ENCODE measurements at regions not wholly inside any gene's neighbourhood (a gene's known extent, or its start where the extent isn't known, plus 50 kb on each side); places are given as distances from the start of the nearest gene placed in this dataset.

DNA sequence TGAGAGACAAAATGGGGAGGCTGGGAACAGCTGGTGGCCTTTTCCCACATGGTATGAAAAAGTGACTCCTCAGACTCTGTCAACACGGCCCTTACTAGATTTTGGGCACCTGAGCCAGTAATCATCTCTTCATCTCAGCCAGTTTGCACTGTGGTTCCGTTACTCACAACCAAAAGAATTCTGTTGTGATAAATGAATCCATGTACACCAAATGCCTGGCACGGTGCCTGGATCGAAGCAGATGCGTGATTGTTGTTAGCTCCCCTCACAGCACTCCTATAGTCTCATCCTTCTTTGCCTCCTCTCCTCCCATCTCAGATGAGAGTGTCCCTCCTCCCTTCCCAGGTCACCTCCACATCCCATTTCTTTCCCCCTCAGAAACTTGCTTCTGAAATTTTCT lies 57.9 kb upstream of the GJB5 start:
- Histone ChIP-seq H3K4me3 (ENCODE audit: low read depth, low read length) (no peak overlapping the region), H3K4me1 (no peaks in the 10 kb centered on the region), H3K27me3 (replicated peaks; ENCODE audit: control insufficient read depth, insufficient read depth, low read length) (no peaks in the 10 kb centered on the region), H3K9me3 (no peaks in the 10 kb centered on the region), H3K36me3 (ENCODE audit: control insufficient read depth, insufficient read depth, low read length) (no peaks in the 10 kb centered on the region)
- ChIA-PET POLR2A (no interaction called here), CTCF (no interaction called here)
- Mint-ChIP-seq H3K27ac (ENCODE audit: unreplicated experiment) (no peak overlapping the region), H3K4me1 (ENCODE audit: low read depth, unreplicated experiment) (peaks cover 5% of the 10 kb centered on the region), H3K27me3 (ENCODE audit: insufficient read depth, unreplicated experiment) (peaks cover 6% of the 10 kb centered on the region), H3K9me3 (ENCODE audit: unreplicated experiment) (no peaks in the 10 kb centered on the region), H3K36me3 (ENCODE audit: insufficient read depth, unreplicated experiment) (no peaks in the 10 kb centered on the region), H3K4me3 (ENCODE audit: unreplicated experiment) (no peak overlapping the region)
- TF ChIP-seq, protein P1, sequence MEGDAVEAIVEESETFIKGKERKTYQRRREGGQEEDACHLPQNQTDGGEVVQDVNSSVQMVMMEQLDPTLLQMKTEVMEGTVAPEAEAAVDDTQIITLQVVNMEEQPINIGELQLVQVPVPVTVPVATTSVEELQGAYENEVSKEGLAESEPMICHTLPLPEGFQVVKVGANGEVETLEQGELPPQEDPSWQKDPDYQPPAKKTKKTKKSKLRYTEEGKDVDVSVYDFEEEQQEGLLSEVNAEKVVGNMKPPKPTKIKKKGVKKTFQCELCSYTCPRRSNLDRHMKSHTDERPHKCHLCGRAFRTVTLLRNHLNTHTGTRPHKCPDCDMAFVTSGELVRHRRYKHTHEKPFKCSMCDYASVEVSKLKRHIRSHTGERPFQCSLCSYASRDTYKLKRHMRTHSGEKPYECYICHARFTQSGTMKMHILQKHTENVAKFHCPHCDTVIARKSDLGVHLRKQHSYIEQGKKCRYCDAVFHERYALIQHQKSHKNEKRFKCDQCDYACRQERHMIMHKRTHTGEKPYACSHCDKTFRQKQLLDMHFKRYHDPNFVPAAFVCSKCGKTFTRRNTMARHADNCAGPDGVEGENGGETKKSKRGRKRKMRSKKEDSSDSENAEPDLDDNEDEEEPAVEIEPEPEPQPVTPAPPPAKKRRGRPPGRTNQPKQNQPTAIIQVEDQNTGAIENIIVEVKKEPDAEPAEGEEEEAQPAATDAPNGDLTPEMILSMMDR (IDR thresholded peaks at IDR 0.05; ENCODE audit: insufficient read depth in 1 of 2, low read depth in 1 of 2, low read length in 1 of 2, severe bottlenecking in 1 of 2, unreplicated experiment in 1 of 2): no peak
- intact Hi-C loops (cut with micrococcal nuclease; ENCODE audit: unreplicated experiment): no loop called here
- BruUV-seq (replicated peaks): no TSS peak
- no peak for DNase-seq

DNA sequence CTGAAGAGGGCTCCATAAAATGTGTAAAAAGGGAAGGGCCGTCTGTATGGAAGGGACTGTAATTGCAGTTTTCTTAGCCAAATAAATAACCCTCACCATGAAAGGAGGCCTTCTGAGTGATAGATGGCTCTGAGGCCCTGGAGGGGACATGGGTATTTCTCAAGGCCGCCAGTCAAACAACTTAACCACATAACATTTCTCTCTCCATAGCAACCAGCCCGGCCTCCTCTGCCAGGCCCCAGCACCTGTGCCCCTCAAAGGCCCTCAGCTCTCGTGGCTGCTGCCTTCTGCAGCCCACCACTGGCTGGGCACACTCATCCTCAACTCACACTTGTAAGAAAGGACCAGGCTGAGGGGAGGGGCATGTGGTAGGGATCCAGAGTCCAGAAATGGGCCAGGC lies 57.0 kb upstream of the GJB5 start:
- H3K27ac Mint-ChIP-seq (ENCODE audit: unreplicated experiment): no peak overlapping the region

DNA sequence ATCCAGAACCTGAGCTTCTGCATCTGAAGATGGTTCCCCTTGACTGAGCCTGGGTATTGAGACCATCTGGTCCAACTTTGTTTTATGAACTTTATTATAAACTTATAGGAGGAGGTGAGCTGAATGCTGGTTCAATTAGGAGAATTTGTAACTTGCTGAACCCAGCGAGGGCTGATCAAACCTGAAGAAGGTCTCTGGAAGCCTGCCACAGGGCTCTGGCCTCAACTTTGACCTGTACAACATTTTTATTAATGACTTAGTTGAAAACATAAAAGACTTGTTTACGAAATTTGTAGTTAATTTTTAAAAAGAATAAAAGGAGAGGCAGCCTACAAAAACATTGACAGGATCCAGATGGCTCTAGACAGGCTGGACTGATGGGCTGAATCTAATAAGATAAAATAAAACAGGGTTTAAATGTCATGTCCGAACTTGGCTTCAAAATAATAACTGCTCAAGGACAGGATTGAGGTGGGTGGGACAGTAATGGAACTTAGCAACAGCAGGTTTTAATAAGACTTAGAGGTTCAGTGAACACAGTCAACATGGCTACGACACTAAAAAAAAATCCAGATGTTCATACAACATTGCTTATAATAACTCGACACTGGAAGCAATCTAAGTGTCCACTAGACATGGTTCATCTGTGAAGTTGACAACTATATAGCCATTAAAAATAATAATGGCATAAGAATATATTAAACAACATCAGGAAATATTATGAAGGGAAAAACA lies 53.4 kb upstream of the GJB5 start:
- POLR2A ChIA-PET: no interaction called here

More for the DNA sequence above, 57.0 kb upstream of the GJB5 start:
- POLR2A ChIA-PET: no interaction called here
- CTCF ChIA-PET: no interaction called here
- H3K4me1 Mint-ChIP-seq (ENCODE audit: low read depth, unreplicated experiment): peaks cover 5% of the 10 kb centered on the region
- Histone ChIP-seq H3K9me3 (no peaks in the 10 kb centered on the region), H3K4me1 (no peaks in the 10 kb centered on the region), H3K27me3 (replicated peaks; ENCODE audit: control insufficient read depth, insufficient read depth, low read length) (no peaks in the 10 kb centered on the region), H3K4me3 (ENCODE audit: low read depth, low read length) (no peak overlapping the region), H3K36me3 (ENCODE audit: control insufficient read depth, insufficient read depth, low read length) (no peaks in the 10 kb centered on the region)
- peaks cover 6% of the 10 kb centered on the region for H3K27me3 Mint-ChIP-seq (ENCODE audit: insufficient read depth, unreplicated experiment)
- no peaks in the 10 kb centered on the region for H3K9me3 Mint-ChIP-seq (ENCODE audit: unreplicated experiment)
- BruUV-seq (replicated peaks): no TSS peak
- no peak overlapping the region for H3K4me3 Mint-ChIP-seq (ENCODE audit: unreplicated experiment)
- intact Hi-C loops (cut with micrococcal nuclease; ENCODE audit: unreplicated experiment): no loop called here
- TF ChIP-seq, protein P1 (IDR thresholded peaks at IDR 0.05; ENCODE audit: insufficient read depth in 1 of 2, low read depth in 1 of 2, low read length in 1 of 2, severe bottlenecking in 1 of 2, unreplicated experiment in 1 of 2): no peak
- no peaks in the 10 kb centered on the region for H3K36me3 Mint-ChIP-seq (ENCODE audit: insufficient read depth, unreplicated experiment)
- DNase-seq: no peak

More for the DNA sequence above, 53.4 kb upstream of the GJB5 start:
- Mint-ChIP-seq H3K4me3 (ENCODE audit: unreplicated experiment) (no peak overlapping the region), H3K36me3 (ENCODE audit: insufficient read depth, unreplicated experiment) (no peaks in the 10 kb centered on the region), H3K9me3 (ENCODE audit: unreplicated experiment) (no peaks in the 10 kb centered on the region), H3K4me1 (ENCODE audit: low read depth, unreplicated experiment) (no peaks in the 10 kb centered on the region), H3K27ac (ENCODE audit: unreplicated experiment) (no peak overlapping the region), H3K27me3 (ENCODE audit: insufficient read depth, unreplicated experiment) (peaks cover 9% of the 10 kb centered on the region)
- H3K4me3 ChIP-seq (ENCODE audit: low read depth, low read length): no peak overlapping the region
- TF ChIP-seq, protein P1 (IDR thresholded peaks at IDR 0.05; ENCODE audit: insufficient read depth in 1 of 2, low read depth in 1 of 2, low read length in 1 of 2, severe bottlenecking in 1 of 2, unreplicated experiment in 1 of 2): no peak
- no peaks in the 10 kb centered on the region for H3K27me3 ChIP-seq (replicated peaks; ENCODE audit: control insufficient read depth, insufficient read depth, low read length)
- H3K9me3 ChIP-seq: no peaks in the 10 kb centered on the region
- no peak for DNase-seq
- BruUV-seq (replicated peaks): no TSS peak
- intact Hi-C loops (cut with micrococcal nuclease; ENCODE audit: unreplicated experiment): no loop called here
- no peaks in the 10 kb centered on the region for H3K4me1 ChIP-seq
- CTCF ChIA-PET: no interaction called here
- H3K36me3 ChIP-seq (ENCODE audit: control insufficient read depth, insufficient read depth, low read length): no peaks in the 10 kb centered on the region

Small RNA genes lying in the stretch of these regions (microRNA-seq; reads per million reads assigned to microRNA genes)
- 3.0 reads per million, percentile 19 among the genes with 10 or more reads in this experiment for gene MIR552
